Mammary epithelial cell (primary cell): ENCODE measurements at regions not wholly inside any gene's neighbourhood (a gene's known extent, or its start where the extent isn't known, plus 50 kb on each side); places are given as distances from the start of the nearest gene placed in this dataset.

ENCODE experiments used
- CTCF ChIP-seq, 2 donors: IDR thresholded peaks in 1 of 2; conservative IDR thresholded peaks in 1 of 2; 2 replicates each; pipeline ENCODE4 v1.5.1; 2011 to 2012; ENCODE audit warnings: inconsistent platforms in 2 of 2, low read length in 2 of 2, mild to moderate bottlenecking in 2 of 2, control low read depth in 1 of 2, low read depth in 1 of 2; ENCODE audit not compliant: insufficient read depth in 1 of 2; ENCODE audit errors: extremely low read depth in 1 of 2
- EZH2 ChIP-seq: IDR thresholded peaks from 2 replicates; pipeline ENCODE4 v1.6.1; 2012; ENCODE audit warnings: low read length, inconsistent platforms, borderline replicate concordance

GRCh38 chr7:7114575-7115291, 67.6 kb upstream of the C1GALT1 start:
- TF ChIP-seq CTCF (conservative IDR thresholded peaks at IDR 0.05 in 1 of 2, IDR thresholded peaks at IDR 0.05 in 1 of 2; ENCODE audit: extremely low read depth in 1 of 2, insufficient read depth in 1 of 2, low read depth in 1 of 2, low read length in 2 of 2) (no peak), EZH2 (no peak)
